NAMALWA (cell line): ENCODE measurements at regions not wholly inside any gene's neighbourhood (a gene's known extent, or its start where the extent isn't known, plus 50 kb on each side); places are given as distances from the start of the nearest gene placed in this dataset.
"Not testable (repeated sequence)": the region's sequence is repeated elsewhere in the genome, so short reads cannot be mapped to it uniquely, and the experiment has no call there.

ENCODE experiments used
- DNase-seq: peaks from one replicate; pipeline ENCODE4 v3.0.0-alpha.2; 2015; ENCODE audit warnings: low spot score

DNA sequence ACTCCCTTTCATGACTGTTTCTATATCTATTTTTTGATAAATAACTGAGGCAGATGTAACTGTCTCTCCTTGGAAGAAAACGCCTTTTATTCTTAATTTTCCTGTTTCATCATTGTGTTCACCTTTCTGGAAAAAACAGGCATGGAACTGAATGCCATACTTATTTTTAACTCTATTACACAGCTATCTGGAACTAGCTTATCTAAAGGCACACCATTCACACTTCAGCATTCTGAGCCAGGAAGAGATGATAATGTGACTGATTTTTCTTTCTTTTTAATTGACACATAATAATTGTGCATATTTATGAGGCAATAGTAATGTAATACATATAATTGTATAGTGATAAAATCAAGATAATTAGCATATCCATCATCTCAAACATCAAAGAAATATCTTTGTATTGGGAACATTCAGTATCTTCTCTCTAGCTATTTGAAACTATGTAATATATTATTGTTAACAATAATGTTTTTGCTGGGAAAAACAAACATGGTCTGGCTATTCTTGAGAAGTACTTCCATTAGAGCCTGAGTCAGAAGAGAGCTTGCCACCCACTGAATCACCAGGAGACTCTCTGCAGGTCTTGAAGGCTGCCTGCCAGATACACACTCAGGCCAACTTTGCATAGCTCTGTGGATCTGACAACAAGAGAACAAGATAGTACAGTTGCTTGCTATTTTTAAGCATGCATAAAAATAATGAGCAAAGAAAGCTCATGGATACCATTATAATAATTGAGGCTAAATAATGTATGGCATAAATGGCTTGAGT lies 501.0 kb upstream of the EDIL3 start:
- DNase-seq: no peak

GRCh38 chr5:84881737-84882136 lies 497.1 kb upstream of the EDIL3 start:
- no peak for DNase-seq

DNA sequence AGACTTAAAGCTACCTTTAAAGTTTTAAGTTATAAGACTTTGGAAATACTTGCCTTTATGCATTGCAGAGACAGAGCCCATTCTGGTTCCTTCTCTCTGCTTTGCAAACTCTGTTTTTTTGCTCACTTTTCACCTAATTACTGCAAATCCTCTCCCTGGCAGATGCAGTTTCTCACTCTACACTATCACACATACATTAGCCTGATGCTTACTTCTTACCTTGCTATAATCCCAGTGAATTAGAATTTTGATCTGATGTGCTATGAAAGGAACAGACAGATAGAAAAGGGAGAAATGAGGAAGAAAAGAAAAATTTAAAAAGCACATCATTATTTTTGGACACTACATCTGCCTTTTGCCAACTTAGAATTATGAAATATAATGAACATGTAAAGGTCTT lies 489.5 kb upstream of the EDIL3 start:
- no peak for DNase-seq

DNA sequence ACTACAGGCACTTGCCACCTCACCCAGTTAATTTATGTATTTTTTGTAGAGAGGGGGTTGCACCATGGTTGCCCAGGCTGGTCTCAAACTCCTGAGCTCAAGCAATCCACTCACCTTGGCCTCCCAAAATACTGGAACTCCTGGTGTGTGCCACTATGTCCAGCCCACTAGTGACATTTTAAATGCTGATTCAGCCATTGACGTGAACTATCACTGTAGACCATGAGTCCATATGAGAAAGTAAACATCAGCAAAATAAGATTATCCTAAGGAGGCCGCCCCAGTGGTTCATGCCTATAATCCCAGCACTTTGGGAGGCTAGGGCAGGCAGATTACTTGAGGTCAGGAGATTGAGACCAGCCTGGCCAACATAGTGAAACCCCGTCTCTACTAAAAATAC lies 488.1 kb upstream of the EDIL3 start:
- no peak for DNase-seq

GRCh38 chr5:84870369-84870768 lies 485.7 kb upstream of the EDIL3 start:
- DNase-seq: no peak

GRCh38 chr5:84869675-84870074 lies 485.0 kb upstream of the EDIL3 start:
- DNase-seq: no peak

DNA sequence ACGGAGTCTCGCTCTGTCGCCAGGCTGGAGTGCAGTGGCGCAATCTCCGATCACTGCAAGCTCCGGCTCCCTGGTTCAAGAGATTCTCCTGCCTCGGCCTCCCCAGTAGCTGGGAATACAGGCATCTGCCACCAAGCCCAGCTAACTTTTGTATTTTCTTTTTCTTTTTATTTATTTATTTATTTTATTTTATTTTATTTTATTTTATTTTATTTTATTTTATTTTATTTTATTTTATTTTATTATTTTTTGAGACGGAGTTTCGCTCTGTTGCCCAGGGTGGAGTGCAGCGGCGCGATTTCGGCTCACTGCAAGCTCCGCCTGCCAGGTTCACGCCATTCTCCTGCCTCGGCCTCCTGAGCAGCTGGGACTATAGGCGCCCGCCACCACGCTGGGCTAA lies 479.3 kb upstream of the EDIL3 start:
- not testable (repeated sequence) for DNase-seq

GRCh38 chr5:84863020-84863419 lies 478.3 kb upstream of the EDIL3 start:
- DNase-seq: no peak

GRCh38 chr5:84862132-84862531 lies 477.5 kb upstream of the EDIL3 start:
- no peak for DNase-seq

GRCh38 chr5:84861306-84861705 lies 476.6 kb upstream of the EDIL3 start:
- DNase-seq: no peak

GRCh38 chr5:84859056-84859455 lies 474.4 kb upstream of the EDIL3 start:
- DNase-seq: no peak

DNA sequence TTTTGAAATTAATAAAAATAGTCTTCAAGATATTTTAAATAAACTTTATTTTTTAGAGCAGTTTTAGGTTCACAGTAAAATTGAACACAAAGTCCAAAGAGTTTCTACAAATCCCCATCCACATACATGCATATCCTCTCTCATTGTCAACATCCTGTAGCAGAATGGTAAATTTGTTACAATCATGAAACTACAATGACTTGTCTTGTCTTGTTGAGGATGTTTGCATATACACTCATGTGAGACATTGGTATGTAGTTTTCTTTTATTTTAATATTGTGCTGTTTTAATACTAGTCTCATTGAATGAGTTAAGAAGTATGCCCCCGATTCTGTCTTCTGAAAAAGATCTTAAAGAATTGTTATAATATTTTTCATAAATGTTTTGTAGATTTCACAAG lies 447.0 kb upstream of the EDIL3 start:
- DNase-seq: no peak

DNA sequence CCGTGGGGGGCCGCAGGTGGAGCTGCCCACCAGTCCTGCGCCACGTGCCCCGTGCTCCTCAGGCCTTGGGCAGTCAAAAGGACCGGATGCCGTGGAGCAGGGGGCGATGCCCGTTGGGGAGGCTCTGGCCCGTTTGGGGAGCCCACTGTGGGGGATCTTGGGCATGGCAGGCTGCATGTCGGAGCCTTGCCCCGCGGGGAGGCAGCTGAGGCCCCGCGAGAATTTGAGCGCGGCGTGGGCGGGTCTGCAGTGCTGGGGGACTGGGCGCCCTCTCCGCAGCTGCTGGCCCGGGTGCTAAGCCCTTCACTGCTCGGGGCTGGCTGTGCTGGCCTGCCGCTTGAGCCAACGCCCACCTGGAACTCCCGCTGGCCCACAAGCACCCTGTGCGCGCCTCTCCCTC lies 445.6 kb upstream of the EDIL3 start:
- DNase-seq: no peak

DNA sequence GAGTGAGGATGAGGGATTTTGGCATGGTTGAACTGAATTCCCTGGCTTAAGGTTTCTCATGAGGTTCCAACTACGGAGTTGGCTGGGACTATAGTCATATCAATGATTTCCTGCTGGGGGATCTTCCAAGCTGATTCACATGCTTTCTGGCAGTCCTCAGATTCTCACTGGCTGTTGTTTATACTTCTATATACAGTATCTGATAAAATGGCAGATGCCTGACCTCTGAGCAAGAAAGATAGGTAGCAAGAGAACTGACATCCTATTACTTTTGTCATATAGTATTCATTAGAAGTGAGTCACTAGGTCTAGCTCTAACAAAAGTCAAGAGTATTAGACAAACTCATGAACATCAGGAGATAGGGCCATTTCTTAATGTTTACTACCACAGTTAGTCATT lies 440.9 kb upstream of the EDIL3 start:
- no peak for DNase-seq

- no peak for DNase-seq
Measured at GRCh38 chr5:84821924-84822323, 437.2 kb upstream of the EDIL3 start.

DNA sequence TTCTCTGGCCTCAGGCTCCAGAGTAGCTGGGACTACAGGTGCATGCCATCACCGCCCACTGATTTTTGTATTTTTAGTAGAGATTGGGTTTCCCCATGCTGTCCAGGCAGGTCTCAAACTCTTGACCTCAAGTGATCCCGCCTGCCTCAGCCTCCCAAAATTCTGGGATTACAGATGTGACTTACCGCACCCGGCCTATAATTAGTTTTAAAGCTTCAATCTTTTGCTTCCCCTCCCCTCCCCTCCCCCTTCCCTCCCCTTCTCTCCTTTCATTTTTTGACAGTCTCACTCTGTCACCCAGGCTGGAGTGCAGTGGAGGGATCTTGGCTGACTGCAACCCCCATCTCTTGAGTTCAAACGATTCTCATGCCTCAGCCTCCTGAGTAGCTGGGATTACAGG lies 433.3 kb upstream of the EDIL3 start:
- no peak for DNase-seq

DNA sequence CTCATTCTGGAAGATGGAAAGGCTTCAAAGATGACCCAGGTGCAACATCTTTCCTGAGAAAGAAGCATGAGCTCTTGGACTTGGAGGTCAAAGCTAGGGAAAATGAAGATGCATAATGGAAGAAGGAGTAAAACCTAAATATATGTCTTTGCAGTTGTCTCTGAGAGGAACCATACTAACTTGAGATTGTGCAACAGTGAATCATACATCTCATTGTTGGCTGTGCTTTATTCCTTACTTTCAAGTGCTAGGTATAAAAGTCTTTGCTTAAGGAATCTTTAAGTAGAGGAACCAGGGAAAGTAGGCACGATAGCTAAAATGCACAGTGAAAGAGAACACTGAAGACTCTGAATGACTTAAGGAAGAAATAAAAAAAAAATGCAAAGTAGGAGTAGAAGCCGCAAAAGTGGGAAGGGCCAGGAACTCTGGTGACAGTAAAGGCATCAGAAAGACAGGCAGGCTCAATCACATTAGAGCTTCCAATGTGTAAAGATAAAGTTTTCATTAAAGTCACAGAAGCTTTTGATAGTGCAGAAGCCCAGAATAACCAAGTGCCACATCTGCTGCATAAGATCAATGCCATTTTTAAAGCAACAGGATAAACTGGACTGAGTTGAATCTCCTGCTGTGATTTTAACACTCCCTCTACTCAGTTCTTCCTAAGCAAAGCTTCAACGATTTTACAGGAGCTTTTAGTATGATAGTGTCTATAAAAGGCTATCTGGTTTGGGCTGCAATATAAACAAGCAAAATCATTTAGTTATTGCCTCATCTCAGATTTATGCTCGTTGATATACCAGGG lies 432.3 kb upstream of the EDIL3 start:
- no peak for DNase-seq

DNA sequence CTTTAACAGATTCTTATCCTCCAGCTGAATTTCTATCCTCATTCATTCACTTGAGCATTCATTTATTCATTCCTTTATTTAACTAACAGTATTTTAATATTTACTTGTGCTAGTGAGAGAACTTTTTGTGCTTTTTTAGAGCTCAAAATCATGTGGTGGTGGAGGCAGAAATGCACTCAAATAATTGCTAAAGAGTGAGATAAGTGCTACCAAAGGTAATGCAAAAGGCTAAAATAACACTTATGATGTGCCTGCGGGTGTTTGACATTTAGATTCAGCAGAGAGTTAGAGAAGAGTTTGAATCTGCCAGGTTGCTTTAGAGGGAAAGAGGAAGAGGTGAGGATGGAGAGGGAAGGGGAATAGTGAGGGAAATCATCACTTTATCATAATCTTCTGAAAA lies 431.5 kb upstream of the EDIL3 start:
- no peak for DNase-seq

- DNase-seq: no peak
Measured at GRCh38 chr5:84805473-84805872, 420.8 kb upstream of the EDIL3 start.

DNA sequence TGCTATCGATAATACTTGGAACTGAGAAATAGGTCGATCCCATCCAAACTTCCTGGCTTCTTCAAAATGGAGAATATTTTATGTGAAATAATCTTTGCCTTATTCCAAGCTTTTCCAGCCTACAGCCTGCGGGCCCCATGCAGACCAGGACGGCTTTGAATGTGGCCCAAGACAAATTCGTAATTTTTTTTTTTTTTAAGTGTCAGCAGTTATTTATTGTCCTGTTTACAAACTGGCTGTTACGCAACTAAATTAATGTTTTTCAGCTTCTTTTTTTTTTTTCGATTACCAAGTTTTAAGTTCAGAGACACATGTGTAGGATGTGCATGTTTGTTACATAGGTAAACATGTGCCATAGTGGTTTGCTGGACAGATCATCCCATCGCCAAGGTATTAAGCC lies 411.7 kb upstream of the EDIL3 start:
- no peak for DNase-seq

DNA sequence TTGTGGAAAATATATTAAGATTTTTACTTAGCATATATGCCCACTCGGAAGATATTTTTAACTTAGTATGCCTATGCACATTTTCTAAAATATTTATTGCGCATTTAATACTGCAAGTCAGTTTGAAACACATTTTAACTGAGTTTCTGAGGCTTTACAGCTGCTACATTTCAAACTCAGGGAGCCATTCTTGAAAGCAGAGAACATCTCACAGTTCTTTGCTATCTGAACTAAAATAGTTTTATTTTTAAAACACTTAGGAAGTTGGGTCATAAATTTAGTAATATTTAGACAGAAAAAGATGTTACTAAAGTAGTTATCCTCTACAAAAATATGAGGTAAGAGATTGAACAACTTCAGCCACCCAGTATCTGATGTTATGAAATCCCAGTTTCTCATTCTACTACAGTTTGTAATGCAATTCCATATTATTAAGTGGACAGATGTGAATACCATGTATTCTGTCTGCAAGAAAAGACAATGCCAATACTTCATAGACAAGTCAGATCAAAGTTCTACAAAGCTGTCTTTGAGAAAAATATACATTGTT lies 409.9 kb upstream of the EDIL3 start:
- DNase-seq: no peak

DNA sequence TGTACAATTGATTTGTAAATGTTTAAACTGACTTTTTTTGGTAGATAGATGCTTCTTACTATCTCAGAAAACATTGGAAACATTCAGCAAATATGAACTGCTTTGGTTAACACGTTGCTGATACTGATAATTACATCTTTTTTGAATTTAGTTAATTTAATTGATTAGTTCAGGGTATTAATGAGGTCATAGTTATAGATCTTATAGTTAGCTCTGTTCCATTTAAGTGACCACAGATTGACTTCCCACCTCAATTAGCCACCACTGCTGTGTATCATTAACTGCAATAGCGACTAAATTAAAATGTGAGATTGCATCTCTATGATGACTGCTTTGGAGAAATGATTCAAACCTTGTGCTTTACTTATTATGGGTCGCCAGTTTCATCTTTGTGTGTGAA lies 407.1 kb upstream of the EDIL3 start:
- no peak for DNase-seq

DNA sequence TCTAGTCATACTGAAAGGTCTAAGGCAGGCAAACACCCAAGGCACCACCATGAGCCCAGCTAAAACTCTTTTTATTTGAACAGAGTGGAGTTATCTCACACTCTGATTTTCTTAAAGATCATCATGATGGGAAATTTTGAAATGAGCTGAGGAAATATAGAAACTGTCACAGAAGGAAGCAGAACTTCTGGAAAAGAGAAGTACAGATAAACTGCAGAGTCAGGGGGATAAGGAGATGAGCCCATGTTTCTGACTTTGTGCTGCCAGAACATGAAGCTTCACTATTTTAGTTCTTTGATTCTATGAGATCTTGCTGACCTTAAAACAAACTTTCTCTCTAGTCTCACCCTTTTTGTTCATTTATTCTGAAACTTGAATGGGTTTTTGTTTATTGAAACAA lies 406.5 kb upstream of the EDIL3 start:
- no peak for DNase-seq
